ENCODE measurements at regions not wholly inside any gene's neighbourhood (a gene's known extent, or its start where the extent isn't known, plus 50 kb on each side); places are given as distances from the start of the nearest gene placed in this dataset.

GRCh38 chr3:107028626-107029025 is 348.6 kb upstream of the CCDC54 start:
- TF ChIP-seq CTCF (conservative IDR thresholded peaks at IDR 0.05) (no peak), ZFX (IDR thresholded peaks at IDR 0.05) (no peak)
